AG08396 (cell line): ENCODE measurements at regions not wholly inside any gene's neighbourhood (a gene's known extent, or its start where the extent isn't known, plus 50 kb on each side); places are given as distances from the start of the nearest gene placed in this dataset.
"Not testable (repeated sequence)": the region's sequence is repeated elsewhere in the genome, so short reads cannot be mapped to it uniquely, and the experiment has no call there.

Source experiments
- DNase-seq: peaks from one replicate; pipeline ENCODE4 v3.0.0; 2012; ENCODE audit warnings: low spot score, mixed read lengths

DNA sequence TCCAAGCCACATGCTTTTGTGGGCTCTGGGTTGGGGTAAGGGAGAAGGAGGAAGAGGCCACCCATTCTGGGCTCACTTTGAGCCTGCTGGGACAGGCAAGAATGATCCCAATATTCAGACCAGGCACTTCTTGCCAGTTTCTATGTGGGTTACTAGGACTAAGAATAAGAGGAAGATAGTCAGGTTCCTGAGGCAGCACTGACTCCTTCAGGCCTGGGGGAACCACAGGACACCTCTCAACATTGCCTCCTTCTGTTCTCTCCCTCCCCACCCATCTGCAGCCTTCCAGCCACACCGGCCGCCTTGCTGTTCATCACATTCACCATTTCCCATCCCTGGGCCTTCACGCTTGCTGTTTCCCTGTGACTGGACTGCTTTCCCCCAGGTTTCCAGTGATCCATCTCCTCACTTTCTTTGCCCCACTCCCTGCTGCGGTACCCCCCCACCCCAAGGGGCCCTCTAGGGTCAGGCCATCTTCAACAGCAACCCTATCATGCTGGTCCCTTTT, 69.2 kb upstream of the SIRPA start:
- no peak for DNase-seq

- DNase-seq = no peak
Observed at GRCh38 chr20:1825507-1825906, 69.7 kb upstream of the SIRPA start.

GRCh38 chr20:1824834-1825233, 70.4 kb upstream of the SIRPA start:
- DNase-seq = no peak

GRCh38 chr20:1824181-1824580, 71.0 kb upstream of the SIRPA start:
- no peak for DNase-seq

- DNase-seq = no peak
Observed at GRCh38 chr20:1823450-1823844, 71.8 kb upstream of the SIRPA start.

- no peak for DNase-seq
Observed at GRCh38 chr20:1822564-1823449, 72.4 kb upstream of the SIRPA start.

GRCh38 chr20:1820138-1821079, 74.8 kb upstream of the SIRPA start:
- DNase-seq = peak; percentile 76

- no peak for DNase-seq
Observed at GRCh38 chr20:1819311-1820137, 75.7 kb upstream of the SIRPA start.

DNA sequence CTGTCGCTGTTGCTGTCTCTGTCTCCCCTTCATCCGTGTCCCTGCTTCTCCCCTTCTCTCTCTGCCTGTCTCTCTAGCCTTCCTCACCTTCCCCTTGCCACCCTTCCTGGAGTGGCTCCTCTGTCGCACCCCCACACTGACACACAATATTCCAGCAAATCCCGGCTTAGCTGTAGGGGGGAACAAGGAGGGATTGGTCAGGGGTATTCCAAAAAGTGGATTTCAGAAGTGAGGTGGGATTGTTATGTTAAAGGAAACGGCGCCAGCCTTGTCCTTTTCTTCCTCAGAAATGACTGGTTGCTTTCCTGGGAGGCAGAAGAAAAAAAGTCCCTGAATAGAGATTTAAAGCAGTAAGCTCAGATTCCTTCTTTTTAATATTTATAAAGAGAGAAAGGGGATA, 76.3 kb upstream of the SIRPA start:
- no peak for DNase-seq

DNA sequence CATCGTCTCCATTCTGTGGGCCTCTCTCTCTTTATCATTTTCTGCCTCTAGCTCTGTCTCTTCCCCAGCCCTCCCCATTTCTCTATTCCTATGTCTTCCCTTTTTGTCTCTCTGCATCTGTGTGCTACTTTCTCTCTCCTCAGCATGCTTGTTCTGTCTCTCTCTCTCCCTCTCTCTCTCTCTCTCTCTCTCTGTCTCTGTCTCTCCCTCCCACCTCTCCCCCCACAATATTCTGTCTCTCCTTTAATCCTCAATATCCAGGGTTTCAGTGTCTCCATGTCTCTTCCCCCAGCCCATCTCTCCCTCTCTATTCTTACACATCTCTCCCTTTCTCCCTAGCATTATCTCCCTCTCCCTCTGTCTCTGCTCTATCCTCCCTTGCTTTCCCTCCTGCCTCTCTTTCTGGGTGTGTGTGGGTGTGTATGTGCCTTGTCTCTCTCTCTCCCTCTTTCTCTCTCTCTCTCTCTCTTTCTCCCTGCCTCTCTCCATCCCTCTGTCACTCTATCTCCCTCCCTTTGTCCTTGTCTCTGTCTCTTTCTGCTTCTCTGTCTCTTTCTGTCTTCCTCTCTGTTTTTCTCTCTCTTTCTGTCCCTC, 76.9 kb upstream of the SIRPA start:
- DNase-seq = no peak

DNA sequence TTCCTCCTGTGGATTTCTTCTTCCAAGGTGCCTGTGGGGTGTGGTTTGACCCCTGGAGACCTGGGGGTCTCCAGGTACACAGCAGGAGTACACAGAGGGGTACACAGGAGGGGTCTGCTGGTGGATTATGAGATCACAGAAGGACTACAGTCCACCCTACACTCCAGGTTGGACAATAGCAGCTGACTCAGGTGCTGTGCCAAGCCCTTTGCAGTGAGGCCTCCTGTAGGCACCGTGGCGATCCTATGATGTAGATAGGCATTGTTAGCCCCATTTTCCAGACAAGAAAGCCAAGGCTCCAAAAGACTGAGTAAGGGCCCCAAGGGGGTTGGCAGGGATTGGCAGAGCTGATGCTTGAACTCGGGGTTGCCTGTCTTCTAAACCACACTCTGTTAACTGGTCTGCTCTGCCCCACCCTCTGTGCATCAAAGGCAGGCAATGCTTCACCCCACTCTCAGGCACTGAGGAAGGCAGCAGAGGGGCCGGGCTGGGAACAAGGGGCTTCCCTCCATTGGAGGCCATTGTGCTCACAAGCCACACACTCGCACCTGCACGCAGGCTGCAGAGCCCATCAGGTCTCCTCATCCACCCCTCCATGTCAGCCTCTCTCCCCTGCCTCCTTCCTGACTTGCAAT, 77.5 kb upstream of the SIRPA start:
- DNase-seq = no peak

- DNase-seq = no peak
Observed at GRCh38 chr20:1816384-1817381, 78.5 kb upstream of the SIRPA start.

- no peak for DNase-seq
Observed at GRCh38 chr20:1815502-1816085, 79.6 kb upstream of the SIRPA start.

DNA sequence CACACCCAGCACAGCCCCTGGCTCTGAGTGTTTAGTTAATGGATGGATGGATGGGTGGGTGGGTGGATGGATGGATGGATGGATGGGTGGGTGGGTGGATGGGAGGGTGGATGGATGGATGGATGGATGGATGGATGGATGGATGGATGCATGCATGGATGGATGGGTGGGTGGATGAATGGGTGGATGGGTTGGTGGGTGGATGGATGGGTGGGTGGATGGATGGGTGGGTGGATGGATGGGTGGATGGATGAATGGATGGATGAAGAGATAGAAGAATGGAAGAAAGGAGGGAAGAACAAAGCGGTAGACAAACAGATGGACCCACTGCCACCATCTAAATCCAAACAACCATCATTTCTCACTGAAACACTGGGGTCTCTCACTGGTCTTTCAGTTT, 80.3 kb upstream of the SIRPA start:
- not testable (repeated sequence) for DNase-seq

- no peak for DNase-seq
Observed at GRCh38 chr20:1813674-1814635, 81.3 kb upstream of the SIRPA start.

DNA sequence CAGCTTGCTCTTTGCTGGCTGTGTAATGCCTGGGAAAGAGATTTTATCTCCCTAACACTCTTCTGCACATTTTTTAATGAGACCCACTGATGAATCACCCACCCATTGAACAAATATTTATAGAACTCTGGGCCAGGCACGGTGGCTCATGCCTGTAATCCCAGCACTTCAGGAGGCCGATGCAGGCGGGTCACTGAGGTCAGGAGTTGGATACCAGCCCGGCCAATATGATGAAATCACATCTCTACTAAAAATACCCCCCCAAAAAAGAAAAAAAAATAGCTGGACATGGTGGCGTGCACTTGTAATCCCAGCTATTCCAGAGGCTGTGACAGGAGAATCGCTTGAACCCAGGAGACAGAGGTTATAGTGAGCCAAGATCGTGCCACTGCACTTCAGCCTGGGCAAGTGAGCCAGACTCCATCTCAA, 82.1 kb upstream of the SIRPA start:
- DNase-seq = peak; percentile 73

DNA sequence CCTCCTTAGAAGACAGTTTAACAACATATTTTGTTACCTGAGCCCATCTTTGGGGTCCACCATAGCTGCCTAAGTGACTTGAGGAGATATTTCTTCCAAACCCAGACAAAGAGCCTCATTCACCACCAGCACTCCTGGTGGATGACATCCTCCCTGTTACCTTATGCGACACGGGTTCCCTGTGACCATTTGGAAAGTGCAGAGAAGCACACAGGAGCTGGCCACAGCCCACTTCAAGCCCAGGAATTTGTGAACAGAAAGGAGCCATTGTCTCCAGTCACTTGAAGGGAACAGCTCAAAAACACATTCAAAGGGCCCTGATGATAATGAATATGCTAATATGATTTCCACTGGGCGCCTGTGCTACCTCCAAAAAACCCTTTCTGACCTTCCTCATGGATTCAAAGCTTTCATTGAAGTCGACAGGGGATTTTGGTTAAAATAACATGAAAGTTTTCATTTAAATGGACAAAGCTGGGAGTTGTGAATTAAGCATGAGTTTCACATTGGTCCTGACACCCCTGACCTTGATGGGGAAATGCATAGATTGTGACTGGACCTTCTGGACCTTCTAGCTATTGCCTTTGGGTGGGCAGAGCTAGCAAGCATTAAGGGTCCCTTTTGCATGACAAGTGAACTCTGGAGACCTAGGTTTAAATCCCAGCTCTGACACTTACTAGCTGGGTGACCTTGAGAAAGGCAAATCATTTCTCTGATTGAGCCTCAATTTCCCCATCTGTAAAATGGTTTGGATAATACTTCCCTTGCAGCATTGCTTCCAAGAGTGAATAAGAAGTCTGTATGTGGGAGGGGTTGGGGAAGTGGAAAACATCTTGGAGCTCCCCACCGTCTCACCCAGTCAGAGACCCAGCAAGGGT, 83.3 kb upstream of the SIRPA start:
- DNase-seq = no peak
